K562 (cell line): ENCODE measurements at regions not wholly inside any gene's neighbourhood (a gene's known extent, or its start where the extent isn't known, plus 50 kb on each side); places are given as distances from the start of the nearest gene placed in this dataset.

Experiments used
- ATAC-seq: fragments of 200-7000 bp; cut with Tn5 transposase; 3 replicates; pipeline ENCODE4 v1.9.1; 2020; ENCODE audit warnings: moderate library complexity
- BruUV-seq: library from RNA; stranded (reverse); fragments of 400-500 nt; replicated peaks from 2 replicates; lab custom pipeline; 2021; lab: Mats Ljungman, UMichigan
- CTCF ChIA-PET: fragments of 300-600 bp; formaldehyde crosslinking; extraction: SDS; loops from one replicate; lab custom pipeline; 2021; ENCODE audit warnings: low intra/inter-chr PET ratio; lab: Yijun Ruan, JAX
- POLR2A ChIA-PET: fragments of 300-600, 350-650 bp; sonication (Branson Sonifier 250); formaldehyde crosslinking; extraction: SDS; loops from one replicate; lab custom pipeline; 2021; ENCODE audit warnings: antibody characterized with exemption, inconsistent platforms; lab: Yijun Ruan, JAX
- DNase-seq, 4 experiments: peaks; one replicate each; pipeline versions ENCODE4 v3.0.0 to v3.0.0-alpha.2; 2011 to 2018; ENCODE audit warnings: low spot score in 3 of 4, mixed read lengths in 3 of 4; ENCODE audit errors: extremely low read depth in 1 of 4
- FAIRE-seq: peaks from 2 replicates; lab custom pipeline; 2011; peaks lifted over from hg19 to GRCh38; lab: Jason Lieb, UNC
- H2AFZ ChIP-seq: 2 replicates; pipeline ENCODE4 v1.6.0; 2011; ENCODE audit warnings: low read depth, low read length, control low read depth, inconsistent platforms
- H3K27ac ChIP-seq: fragments of 200-600 bp; 3 replicates; pipeline ENCODE4 v1.8.0; 2011; ENCODE audit warnings: low read depth, mild to moderate bottlenecking, control low read depth, inconsistent platforms, low read length, moderate library complexity, mixed read lengths; ENCODE audit errors: extremely low read depth
- H3K27me3 ChIP-seq, 2 experiments: fragments of 300-600 bp in 1 of 2; 2 replicates in 1 of 2; 3 replicates in 1 of 2; pipeline versions ENCODE4 v1.6.0 to v1.8.0; 2011; ENCODE audit warnings: inconsistent platforms in 2 of 2, low read length in 2 of 2, mild to moderate bottlenecking in 1 of 2, mixed read lengths in 1 of 2, moderate library complexity in 1 of 2; ENCODE audit not compliant: control insufficient read depth in 2 of 2, insufficient read depth in 2 of 2
- H3K36me3 ChIP-seq: fragments of 300-600 bp; 3 replicates; pipeline ENCODE4 v1.8.0; 2011; ENCODE audit warnings: mild to moderate bottlenecking, low read length, inconsistent platforms; ENCODE audit not compliant: control insufficient read depth, insufficient read depth
- H3K4me1 ChIP-seq, 2 experiments: fragments of 200-600 bp in 1 of 2; replicated peaks in 1 of 2; 2 replicates in 1 of 2; 3 replicates in 1 of 2; pipeline versions ENCODE4 v1.5.1 to v1.8.0; 2011; ENCODE audit warnings: inconsistent platforms in 2 of 2, low read length in 2 of 2, mild to moderate bottlenecking in 1 of 2, mixed read lengths in 1 of 2, moderate library complexity in 1 of 2; ENCODE audit not compliant: control insufficient read depth in 2 of 2, insufficient read depth in 2 of 2
- H3K4me2 ChIP-seq: 2 replicates; pipeline ENCODE4 v1.6.1; 2011; ENCODE audit warnings: low read length, control low read depth, inconsistent platforms, mixed read lengths; ENCODE audit not compliant: insufficient read depth
- H3K4me3 ChIP-seq: fragments of 200-600 bp; sonication (generic), shearing (Covaris generic); 2 replicates; pipeline ENCODE4 v1.5.1; 2016; ENCODE audit warnings: control low read depth, inconsistent platforms
- H3K79me2 ChIP-seq: fragments of 200-600 bp; 3 replicates; pipeline ENCODE4 v1.8.0; 2011; ENCODE audit warnings: low read length, inconsistent platforms; ENCODE audit not compliant: control insufficient read depth, insufficient read depth
- H3K9ac ChIP-seq, 2 experiments: 2 replicates each; pipeline versions ENCODE4 v1.6.0 to v1.6.1; 2011; ENCODE audit warnings: low read depth in 2 of 2, low read length in 2 of 2, control low read depth in 1 of 2, inconsistent platforms in 1 of 2, mild to moderate bottlenecking in 1 of 2, mixed read lengths in 1 of 2; ENCODE audit not compliant: insufficient read depth in 1 of 2
- H3K9me1 ChIP-seq: one replicate; pipeline ENCODE4 v1.6.0; 2011; ENCODE audit warnings: inconsistent platforms, mild to moderate bottlenecking, low read length, moderate library complexity; ENCODE audit not compliant: control insufficient read depth, insufficient read depth
- H3K9me3 ChIP-seq: replicated peaks from 2 replicates; pipeline ENCODE4 v1.5.1; 2011; ENCODE audit warnings: low read depth, low read length, inconsistent platforms; ENCODE audit not compliant: control insufficient read depth, insufficient read depth
- H4K20me1 ChIP-seq: replicated peaks from 2 replicates; pipeline ENCODE4 v1.6.1; 2011; ENCODE audit warnings: low read length, inconsistent platforms, mixed read lengths; ENCODE audit not compliant: control insufficient read depth, insufficient read depth
- ATF6 ChIP-seq: sonication (generic); formaldehyde crosslinking; IDR thresholded peaks from 2 replicates; pipeline ENCODE4 v1.4.0; 2020; ENCODE audit warnings: mild to moderate bottlenecking, missing genetic modification reagents
- CLOCK ChIP-seq: fragments of 250-450 bp; sonication (Bioruptor Pico); IDR thresholded peaks from 2 replicates; pipeline ENCODE4 v1.4.0; 2020; ENCODE audit warnings: mild to moderate bottlenecking, moderate library complexity, borderline replicate concordance
- COPS2 ChIP-seq: fragments of 450-650 bp; conservative IDR thresholded peaks from 2 replicates; pipeline ENCODE4 v1.6.1; 2016; ENCODE audit warnings: mild to moderate bottlenecking, moderate library complexity
- E2F8 ChIP-seq: fragments of 450-650 bp; IDR thresholded peaks from 2 replicates; pipeline ENCODE4 v1.7.1; 2018; ENCODE audit warnings: mild to moderate bottlenecking, low read depth; ENCODE audit not compliant: partially characterized antibody
- EP300 ChIP-seq: IDR thresholded peaks from 2 replicates; pipeline ENCODE4 v1.6.1; 2012; ENCODE audit warnings: low read length, improper control_type of control experiment
- ETV5 ChIP-seq: sonication (generic); formaldehyde crosslinking; IDR thresholded peaks from 2 replicates; pipeline ENCODE4 v1.4.0; 2020; ENCODE audit warnings: low read depth, mild to moderate bottlenecking, missing genetic modification reagents
- FOXJ3 ChIP-seq: sonication (generic); formaldehyde crosslinking; IDR thresholded peaks from 2 replicates; pipeline ENCODE4 v1.4.0; 2020; ENCODE audit warnings: mild to moderate bottlenecking, missing genetic modification reagents
- ILK ChIP-seq: fragments of 450-650 bp; IDR thresholded peaks from 2 replicates; pipeline ENCODE4 v1.6.1; 2016; ENCODE audit warnings: missing genetic modification characterization, low read depth, mild to moderate bottlenecking, missing compliant biosample characterization, moderate library complexity, borderline replicate concordance
- KDM4B ChIP-seq, 2 experiments: fragments of 450-650 bp in 1 of 2; sonication (generic) in 1 of 2; IDR thresholded peaks; 2 replicates each; pipeline ENCODE4 v1.6.1; 2016 to 2017; ENCODE audit warnings: borderline replicate concordance in 2 of 2, antibody characterized with exemption in 1 of 2, low read depth in 1 of 2, mild to moderate bottlenecking in 1 of 2
- KLF1 ChIP-seq: fragments of 450-650 bp; IDR thresholded peaks from 2 replicates; pipeline ENCODE4 v1.6.1; 2016; ENCODE audit warnings: missing genetic modification characterization, missing compliant biosample characterization
- TRIM24 ChIP-seq, 2 experiments: fragments of 450-650 bp; IDR thresholded peaks; 2 replicates each; pipeline ENCODE4 v1.6.1; 2016
- ZNF263 ChIP-seq: sonication (generic); formaldehyde crosslinking; IDR thresholded peaks from 2 replicates; pipeline ENCODE4 v1.8.0; 2022; ENCODE audit warnings: mild to moderate bottlenecking, missing genetic modification reagents, borderline replicate concordance
- ZNF277 ChIP-seq: fragments of 250-450 bp; sonication (Bioruptor Pico); IDR thresholded peaks from 2 replicates; pipeline ENCODE4 v1.8.0; 2022; ENCODE audit warnings: inconsistent platforms, mild to moderate bottlenecking, moderate library complexity, borderline replicate concordance
- WGBS: fragments of 100-300 bp; shearing (Covaris generic); methylation state at CpG from one replicate; pipeline ENCODE4 v1.1.6; 2016; ENCODE audit warnings: low coverage, mixed read lengths; ENCODE audit not compliant: insufficient coverage; ENCODE audit errors: missing lambda C conversion rate; 5-methylcytosine and 5-hydroxymethylcytosine counted together
- in situ Hi-C: fragments of 300-500 bp; cut with MboI; formaldehyde crosslinking; loops from 4 replicates; pipeline ENCODE4 v1.15.0; 2018; ENCODE audit warnings: inconsistent platforms, mixed read lengths
- intact Hi-C: fragments of 100-400 bp; cut with micrococcal nuclease; formaldehyde crosslinking; loops from 2 replicates; pipeline ENCODE4 v1.14.2; 2022

DNA sequence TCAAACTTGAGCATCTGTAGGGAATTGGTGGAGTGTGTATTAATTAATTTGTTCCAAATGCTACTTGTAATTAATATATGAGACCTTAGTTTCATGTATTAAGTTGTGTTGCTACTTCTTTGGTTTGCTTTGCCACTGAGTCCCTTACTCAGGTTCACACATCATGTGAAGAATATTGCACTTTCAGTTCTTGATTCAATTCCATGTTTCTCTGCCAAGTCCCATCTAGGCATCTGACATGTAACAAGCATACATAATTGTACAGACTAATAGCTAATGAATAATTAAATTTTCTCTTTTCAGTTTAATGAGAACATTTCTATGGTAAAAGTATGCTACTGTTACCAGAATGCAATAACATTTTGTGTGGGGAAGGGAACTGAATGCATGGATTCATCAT, 640.0 kb downstream of the TMTC2 start (continued):
- no peak for TF ChIP-seq FOXJ3
- no peak for TF ChIP-seq ETV5
- no peak for TF ChIP-seq COPS2
- no peak for TF ChIP-seq KLF1 (tag)
- TF ChIP-seq, all 486 proteins: peak for 0

GRCh38 chr12:83323866-83324265, 637.2 kb downstream of the TMTC2 start:
- no peaks in the 10 kb centered on the region for H3K79me2 ChIP-seq
- no peaks in the 10 kb centered on the region for H3K9me1 ChIP-seq
- DNase-seq (no peak), FAIRE-seq (no peak), ATAC-seq (no peak)
- WGBS, result 40% methylated on average over 1 of the region's 1 CpG
- H3K4me2 ChIP-seq, result no peak overlapping the region
- no peaks in the 10 kb centered on the region for H3K27me3 ChIP-seq
- intact Hi-C loops, result no loop called here
- ChIA-PET CTCF (no interaction called here), POLR2A (interaction anchor here (1.1 kb wide), 1 partner anchor 12 kb away, joined by 3 read pairs; no protein-coding TSS in a partner anchor)
- H3K27ac ChIP-seq, result no peak overlapping the region
- no peaks in the 10 kb centered on the region for H3K36me3 ChIP-seq
- H3K4me1 ChIP-seq, result no peaks in the 10 kb centered on the region
- BruUV-seq, result no TSS peak
- no peak overlapping the region for H3K4me3 ChIP-seq
- H4K20me1 ChIP-seq, result no peaks in the 10 kb centered on the region
- in situ Hi-C loops, result no loop called here
- no peak overlapping the region for H2AFZ ChIP-seq
- H3K9me3 ChIP-seq, result no peaks in the 10 kb centered on the region
- no peak overlapping the region for H3K9ac ChIP-seq
- no peak for TF ChIP-seq ZNF277 (CRISPR knock-in tag)
- no peak for TF ChIP-seq ZNF263 (CRISPR knock-in tag)
- no peak for TF ChIP-seq CLOCK (CRISPR knock-in tag)
- no peak for TF ChIP-seq EP300
- TF ChIP-seq E2F8, result no peak
- no peak for TF ChIP-seq TRIM24 (IDR thresholded peaks at IDR 0.05)
- no peak for TF ChIP-seq ATF6
- TF ChIP-seq ILK, result no peak
- TF ChIP-seq KDM4B (IDR thresholded peaks at IDR 0.05; ENCODE audit: borderline replicate concordance in 2 of 2, low read depth in 1 of 2), result no peak
